ENCODE measurements at regions not wholly inside any gene's neighbourhood (a gene's known extent, or its start where the extent isn't known, plus 50 kb on each side); places are given as distances from the start of the nearest gene placed in this dataset.

DNA sequence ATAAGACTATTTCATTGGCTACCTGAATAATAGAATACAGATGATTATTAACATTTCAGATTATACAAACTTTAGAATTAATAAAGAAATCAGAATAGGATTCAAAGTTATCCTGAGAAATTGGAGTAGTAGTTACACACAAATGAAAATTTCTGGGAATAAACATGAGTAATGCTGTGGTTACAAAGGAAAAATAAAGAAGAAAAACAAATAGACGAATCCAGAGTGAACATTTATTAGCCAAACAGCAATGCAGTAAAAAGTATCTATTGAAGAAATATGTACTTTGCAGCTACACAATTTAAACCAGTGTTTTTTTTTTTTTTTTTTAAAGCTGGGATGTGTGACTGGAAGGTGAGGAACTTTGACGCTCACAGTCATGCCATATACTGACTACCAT is 1159.2 kb downstream of the TUSC7 start:
- TF ChIP-seq, protein P1, sequence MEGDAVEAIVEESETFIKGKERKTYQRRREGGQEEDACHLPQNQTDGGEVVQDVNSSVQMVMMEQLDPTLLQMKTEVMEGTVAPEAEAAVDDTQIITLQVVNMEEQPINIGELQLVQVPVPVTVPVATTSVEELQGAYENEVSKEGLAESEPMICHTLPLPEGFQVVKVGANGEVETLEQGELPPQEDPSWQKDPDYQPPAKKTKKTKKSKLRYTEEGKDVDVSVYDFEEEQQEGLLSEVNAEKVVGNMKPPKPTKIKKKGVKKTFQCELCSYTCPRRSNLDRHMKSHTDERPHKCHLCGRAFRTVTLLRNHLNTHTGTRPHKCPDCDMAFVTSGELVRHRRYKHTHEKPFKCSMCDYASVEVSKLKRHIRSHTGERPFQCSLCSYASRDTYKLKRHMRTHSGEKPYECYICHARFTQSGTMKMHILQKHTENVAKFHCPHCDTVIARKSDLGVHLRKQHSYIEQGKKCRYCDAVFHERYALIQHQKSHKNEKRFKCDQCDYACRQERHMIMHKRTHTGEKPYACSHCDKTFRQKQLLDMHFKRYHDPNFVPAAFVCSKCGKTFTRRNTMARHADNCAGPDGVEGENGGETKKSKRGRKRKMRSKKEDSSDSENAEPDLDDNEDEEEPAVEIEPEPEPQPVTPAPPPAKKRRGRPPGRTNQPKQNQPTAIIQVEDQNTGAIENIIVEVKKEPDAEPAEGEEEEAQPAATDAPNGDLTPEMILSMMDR (IDR thresholded peaks at IDR 0.05; ENCODE audit: borderline replicate concordance, extremely low read depth, low read length, poor library complexity, severe bottlenecking), result no peak
- no peak for TF ChIP-seq EZH2 (IDR thresholded peaks at IDR 0.05; ENCODE audit: borderline replicate concordance, low read depth, low read length, severe bottlenecking)
